Testis (tissue), 2 donors: ENCODE measurements at regions not wholly inside any gene's neighbourhood (a gene's known extent, or its start where the extent isn't known, plus 50 kb on each side); places are given as distances from the start of the nearest gene placed in this dataset.

Source experiments
- POLR2A ChIP-seq: fragments of 450-650 bp; IDR thresholded peaks from one replicate; pipeline ENCODE4 v1.6.1; 2017; ENCODE audit warnings: antibody characterized with exemption, mild to moderate bottlenecking, moderate library complexity
- TF ChIP-seq, protein P1 (sequence below), 3 experiments: fragments of 450-650 bp in 2 of 3; fragments of 200-600 bp in 1 of 3; sonication (generic) in 1 of 3; IDR thresholded peaks; one replicate each; pipeline ENCODE4 v1.5.1; 2016 to 2019; ENCODE audit warnings: antibody characterized with exemption in 3 of 3, mild to moderate bottlenecking in 2 of 3, moderate library complexity in 1 of 3

- TF ChIP-seq, protein P1, sequence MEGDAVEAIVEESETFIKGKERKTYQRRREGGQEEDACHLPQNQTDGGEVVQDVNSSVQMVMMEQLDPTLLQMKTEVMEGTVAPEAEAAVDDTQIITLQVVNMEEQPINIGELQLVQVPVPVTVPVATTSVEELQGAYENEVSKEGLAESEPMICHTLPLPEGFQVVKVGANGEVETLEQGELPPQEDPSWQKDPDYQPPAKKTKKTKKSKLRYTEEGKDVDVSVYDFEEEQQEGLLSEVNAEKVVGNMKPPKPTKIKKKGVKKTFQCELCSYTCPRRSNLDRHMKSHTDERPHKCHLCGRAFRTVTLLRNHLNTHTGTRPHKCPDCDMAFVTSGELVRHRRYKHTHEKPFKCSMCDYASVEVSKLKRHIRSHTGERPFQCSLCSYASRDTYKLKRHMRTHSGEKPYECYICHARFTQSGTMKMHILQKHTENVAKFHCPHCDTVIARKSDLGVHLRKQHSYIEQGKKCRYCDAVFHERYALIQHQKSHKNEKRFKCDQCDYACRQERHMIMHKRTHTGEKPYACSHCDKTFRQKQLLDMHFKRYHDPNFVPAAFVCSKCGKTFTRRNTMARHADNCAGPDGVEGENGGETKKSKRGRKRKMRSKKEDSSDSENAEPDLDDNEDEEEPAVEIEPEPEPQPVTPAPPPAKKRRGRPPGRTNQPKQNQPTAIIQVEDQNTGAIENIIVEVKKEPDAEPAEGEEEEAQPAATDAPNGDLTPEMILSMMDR (IDR thresholded peaks at IDR 0.05), result no peak
- no peak for TF ChIP-seq POLR2A
Observed at GRCh38 chr9:118104363-118104762, 400.2 kb downstream of the TLR4 start.
